ENCODE measurements at regions not wholly inside any gene's neighbourhood (a gene's known extent, or its start where the extent isn't known, plus 50 kb on each side); places are given as distances from the start of the nearest gene placed in this dataset.

DNA sequence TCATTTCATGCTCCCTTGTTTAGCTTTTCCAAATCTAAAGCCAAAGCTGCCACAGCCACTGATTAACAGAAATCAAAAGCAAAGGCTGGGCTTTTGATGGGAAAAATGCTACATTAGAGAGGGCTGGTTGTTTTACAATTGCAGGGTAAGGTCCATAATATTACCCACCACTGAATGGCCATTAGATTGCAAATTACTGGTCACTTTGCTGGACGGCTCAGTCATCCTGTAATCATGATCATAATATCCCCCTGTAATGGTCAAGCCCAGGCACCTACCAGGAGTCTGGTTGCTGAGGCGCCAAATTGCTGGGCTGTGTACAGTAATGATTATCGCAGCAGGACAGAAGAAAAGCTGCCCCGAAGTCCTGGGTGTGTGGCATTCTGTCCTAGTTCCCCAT, 286.5 kb downstream of the ZSWIM6 start:
- TF ChIP-seq CTCF (IDR thresholded peaks at IDR 0.05; ENCODE audit: borderline replicate concordance, extremely low read depth, low read length, poor library complexity, severe bottlenecking) (no peak), EZH2 (IDR thresholded peaks at IDR 0.05; ENCODE audit: borderline replicate concordance, low read depth, low read length, severe bottlenecking) (no peak)
